ENCODE measurements at regions not wholly inside any gene's neighbourhood (a gene's known extent, or its start where the extent isn't known, plus 50 kb on each side); places are given as distances from the start of the nearest gene placed in this dataset.

GRCh38 chr14:86310611-86311010, 780.7 kb downstream of the FLRT2 start:
- Histone ChIP-seq H3K27ac (ENCODE audit: low read length) (no peak overlapping the region), H3K36me3 (replicated peaks; ENCODE audit: insufficient read depth, low read length) (no peaks in the 10 kb centered on the region), H3K27me3 (replicated peaks; ENCODE audit: insufficient read depth, low read length) (no peaks in the 10 kb centered on the region), H3K9ac (ENCODE audit: low read length) (no peak overlapping the region), H3K4me3 (ENCODE audit: low read length) (no peak overlapping the region), H3F3A (ENCODE audit: insufficient read depth, low read length) (no peaks in the 10 kb centered on the region), H3K9me2 (replicated peaks; ENCODE audit: insufficient read depth, low read length) (no peaks in the 10 kb centered on the region), H3K79me2 (ENCODE audit: low read length) (no peaks in the 10 kb centered on the region), H2AFZ (ENCODE audit: low read length) (no peak overlapping the region), H3K4me1 (ENCODE audit: low read length) (no peaks in the 10 kb centered on the region), H4K20me1 (ENCODE audit: insufficient read depth, low read length) (no peaks in the 10 kb centered on the region), H3K9me3 (replicated peaks; ENCODE audit: insufficient read depth, low read length) (no peaks in the 10 kb centered on the region), H3K4me2 (ENCODE audit: low read depth, low read length) (no peak overlapping the region)
- DNase-seq, result no peak
- TF ChIP-seq EZH2phosphoT487 (IDR thresholded peaks at IDR 0.05; ENCODE audit: low read length) (no peak), EZH2 (optimal IDR thresholded peaks at IDR 0.05; ENCODE audit: low read depth, low read length) (no peak), CTCF (IDR thresholded peaks at IDR 0.05; ENCODE audit: low read length) (no peak)

GRCh38 chr14:86310148-86310547, 780.2 kb downstream of the FLRT2 start:
- Histone ChIP-seq H4K20me1 (ENCODE audit: insufficient read depth, low read length) (no peaks in the 10 kb centered on the region), H3K9me3 (replicated peaks; ENCODE audit: insufficient read depth, low read length) (no peaks in the 10 kb centered on the region), H3F3A (ENCODE audit: insufficient read depth, low read length) (no peaks in the 10 kb centered on the region), H3K36me3 (replicated peaks; ENCODE audit: insufficient read depth, low read length) (no peaks in the 10 kb centered on the region), H3K27ac (ENCODE audit: low read length) (no peak overlapping the region), H3K4me1 (ENCODE audit: low read length) (no peaks in the 10 kb centered on the region), H3K9me2 (replicated peaks; ENCODE audit: insufficient read depth, low read length) (no peaks in the 10 kb centered on the region), H3K4me2 (ENCODE audit: low read depth, low read length) (no peak overlapping the region), H2AFZ (ENCODE audit: low read length) (no peak overlapping the region), H3K9ac (ENCODE audit: low read length) (no peak overlapping the region), H3K27me3 (replicated peaks; ENCODE audit: insufficient read depth, low read length) (no peaks in the 10 kb centered on the region), H3K79me2 (ENCODE audit: low read length) (no peaks in the 10 kb centered on the region), H3K4me3 (ENCODE audit: low read length) (no peak overlapping the region)
- no peak for TF ChIP-seq CTCF (IDR thresholded peaks at IDR 0.05; ENCODE audit: low read length)
- DNase-seq, result no peak

- H3K36me3 ChIP-seq (replicated peaks; ENCODE audit: insufficient read depth, low read length), result no peaks in the 10 kb centered on the region
- H3K4me1 ChIP-seq (ENCODE audit: low read length), result no peaks in the 10 kb centered on the region
- DNase-seq, result no peak
- H3K27me3 ChIP-seq (replicated peaks; ENCODE audit: insufficient read depth, low read length), result no peaks in the 10 kb centered on the region
- TF ChIP-seq EZH2 (optimal IDR thresholded peaks at IDR 0.05; ENCODE audit: low read depth, low read length), result no peak
- TF ChIP-seq CTCF (IDR thresholded peaks at IDR 0.05; ENCODE audit: low read length), result no peak
- no peak for TF ChIP-seq EZH2phosphoT487 (IDR thresholded peaks at IDR 0.05; ENCODE audit: low read length)
- H3K9me2 ChIP-seq (replicated peaks; ENCODE audit: insufficient read depth, low read length), result no peaks in the 10 kb centered on the region
- no peak overlapping the region for H3K4me3 ChIP-seq (ENCODE audit: low read length)
- H3K9ac ChIP-seq (ENCODE audit: low read length), result no peak overlapping the region
- no peaks in the 10 kb centered on the region for H3K9me3 ChIP-seq (replicated peaks; ENCODE audit: insufficient read depth, low read length)
- no peak overlapping the region for H2AFZ ChIP-seq (ENCODE audit: low read length)
- H3K4me2 ChIP-seq (ENCODE audit: low read depth, low read length), result no peak overlapping the region
- H4K20me1 ChIP-seq (ENCODE audit: insufficient read depth, low read length), result no peaks in the 10 kb centered on the region
- no peak overlapping the region for H3K27ac ChIP-seq (ENCODE audit: low read length)
- H3K79me2 ChIP-seq (ENCODE audit: low read length), result no peaks in the 10 kb centered on the region
- no peaks in the 10 kb centered on the region for H3F3A ChIP-seq (ENCODE audit: insufficient read depth, low read length)
Measured at GRCh38 chr14:86305058-86305457, 775.1 kb downstream of the FLRT2 start.

- Histone ChIP-seq H2AFZ (ENCODE audit: low read length) (no peak overlapping the region), H4K20me1 (ENCODE audit: insufficient read depth, low read length) (no peaks in the 10 kb centered on the region), H3F3A (ENCODE audit: insufficient read depth, low read length) (no peaks in the 10 kb centered on the region), H3K9ac (ENCODE audit: low read length) (no peak overlapping the region), H3K9me2 (replicated peaks; ENCODE audit: insufficient read depth, low read length) (no peaks in the 10 kb centered on the region), H3K9me3 (replicated peaks; ENCODE audit: insufficient read depth, low read length) (no peaks in the 10 kb centered on the region), H3K36me3 (replicated peaks; ENCODE audit: insufficient read depth, low read length) (no peaks in the 10 kb centered on the region), H3K27ac (ENCODE audit: low read length) (no peak overlapping the region), H3K27me3 (replicated peaks; ENCODE audit: insufficient read depth, low read length) (no peaks in the 10 kb centered on the region), H3K79me2 (ENCODE audit: low read length) (no peaks in the 10 kb centered on the region), H3K4me2 (ENCODE audit: low read depth, low read length) (no peak overlapping the region), H3K4me3 (ENCODE audit: low read length) (no peak overlapping the region), H3K4me1 (ENCODE audit: low read length) (no peaks in the 10 kb centered on the region)
- no peak for DNase-seq
- TF ChIP-seq EZH2phosphoT487 (IDR thresholded peaks at IDR 0.05; ENCODE audit: low read length), result no peak
- TF ChIP-seq CTCF (IDR thresholded peaks at IDR 0.05; ENCODE audit: low read length), result no peak
- no peak for TF ChIP-seq EZH2 (optimal IDR thresholded peaks at IDR 0.05; ENCODE audit: low read depth, low read length)
Measured at GRCh38 chr14:86299994-86300393, 770.0 kb downstream of the FLRT2 start.
